ENCODE measurements at regions not wholly inside any gene's neighbourhood (a gene's known extent, or its start where the extent isn't known, plus 50 kb on each side); places are given as distances from the start of the nearest gene placed in this dataset.

GRCh38 chr20:21574443-21574842 lies 60.6 kb upstream of the NKX2-2 start:
- H4K20me1 ChIP-seq (ENCODE audit: insufficient read depth, low read length) = no peaks in the 10 kb centered on the region
- H3K27ac Mint-ChIP-seq = peak overlapping the region in 1 of 7 donors; percentile 6
- H3K27me3 Mint-ChIP-seq (ENCODE audit: low read depth in 3 of 3) = peaks cover 13 to 34% (median 29%) of the 10 kb centered on the region in 3 donors
- TF ChIP-seq CTCF (IDR thresholded peaks at IDR 0.05) = no peak
- peaks cover 9 to 16% of the 10 kb centered on the region in 2 donors for H3K27me3 ChIP-seq (ENCODE audit: control insufficient read depth in 2 of 2, insufficient read depth in 2 of 2, low read length in 2 of 2)
- no peak overlapping the region for H2AFZ ChIP-seq (ENCODE audit: insufficient read depth, low read depth, low read length, poor library complexity, severe bottlenecking)
- no peak overlapping the region for H3K4me3 Mint-ChIP-seq
- no peak for DNase-seq
- no peak overlapping the region for H3K4me2 ChIP-seq (replicated peaks; ENCODE audit: extremely low read depth, low read length, poor library complexity, severe bottlenecking)
- peaks cover 15 to 17% of the 10 kb centered on the region in 2 donors for H3K4me1 ChIP-seq (ENCODE audit: control insufficient read depth in 1 of 2, insufficient read depth in 2 of 2, low read length in 2 of 2)
- no peak overlapping the region for H3K27ac ChIP-seq (ENCODE audit: low read depth in 1 of 2, low read length in 2 of 2)
- H3K79me2 ChIP-seq (ENCODE audit: insufficient read depth, low read length) = no peaks in the 10 kb centered on the region
- WGBS (ENCODE audit: insufficient coverage) = 84% methylated on average over 9 of the region's 13 CpGs
- H3K4me3 ChIP-seq (replicated peaks in 1 of 3; ENCODE audit: low read depth in 2 of 3, low read length in 3 of 3) = no peak overlapping the region
- H3K4me1 Mint-ChIP-seq = peaks cover 14% of the 10 kb centered on the region
- intact Hi-C loops (cut with micrococcal nuclease) = loop anchor here in 1 of 2 donors (5.0 kb wide), 1 partner anchor 337 kb away; no protein-coding TSS in a partner anchor
- H3K36me3 Mint-ChIP-seq = no peaks in the 10 kb centered on the region
- H3K36me3 ChIP-seq (replicated peaks in 1 of 2; ENCODE audit: control insufficient read depth in 1 of 2, insufficient read depth in 2 of 2, low read length in 2 of 2) = no peaks in the 10 kb centered on the region
- no peak overlapping the region for H3K9ac ChIP-seq (ENCODE audit: insufficient read depth, low read length, poor library complexity, severe bottlenecking)
- peaks cover 0 to 4% (median 1%) of the 10 kb centered on the region in 7 donors for H3K9me3 Mint-ChIP-seq
- no peaks in the 10 kb centered on the region for H3K9me3 ChIP-seq (replicated peaks in 1 of 2; ENCODE audit: control insufficient read depth in 1 of 2, insufficient read depth in 1 of 2, low read length in 2 of 2)

DNA sequence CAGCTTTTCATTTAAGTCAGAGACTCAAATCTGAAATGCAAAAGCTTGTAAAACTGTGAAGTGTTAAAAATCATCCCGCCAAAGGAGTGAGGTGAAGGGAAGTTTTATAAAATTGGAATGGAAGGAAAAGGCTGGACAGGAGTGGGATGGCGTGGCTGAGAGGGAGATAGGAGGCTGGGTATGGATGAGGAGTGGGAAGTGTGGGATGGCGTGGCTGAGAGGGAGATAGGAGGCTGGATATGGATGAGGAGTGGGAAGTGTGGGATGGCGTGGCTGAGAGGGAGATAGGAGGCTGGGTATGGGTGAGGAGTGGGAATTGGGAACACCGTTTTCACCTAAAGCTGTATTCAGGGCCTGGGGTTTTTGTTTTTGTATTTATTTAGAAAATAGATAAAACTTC lies 59.4 kb upstream of the NKX2-2 start:
- Histone ChIP-seq H3K9me3 (replicated peaks in 1 of 2; ENCODE audit: control insufficient read depth in 1 of 2, insufficient read depth in 1 of 2, low read length in 2 of 2) (no peaks in the 10 kb centered on the region), H3K79me2 (ENCODE audit: insufficient read depth, low read length) (no peaks in the 10 kb centered on the region), H2AFZ (ENCODE audit: insufficient read depth, low read depth, low read length, poor library complexity, severe bottlenecking) (no peak overlapping the region), H4K20me1 (ENCODE audit: insufficient read depth, low read length) (no peaks in the 10 kb centered on the region), H3K9ac (ENCODE audit: insufficient read depth, low read length, poor library complexity, severe bottlenecking) (no peak overlapping the region), H3K4me2 (replicated peaks; ENCODE audit: extremely low read depth, low read length, poor library complexity, severe bottlenecking) (no peak overlapping the region), H3K27ac (ENCODE audit: low read depth in 1 of 2, low read length in 2 of 2) (no peak overlapping the region), H3K36me3 (replicated peaks in 1 of 2; ENCODE audit: control insufficient read depth in 1 of 2, insufficient read depth in 2 of 2, low read length in 2 of 2) (no peaks in the 10 kb centered on the region), H3K27me3 (ENCODE audit: control insufficient read depth in 2 of 2, insufficient read depth in 2 of 2, low read length in 2 of 2) (peaks cover 12 to 24% of the 10 kb centered on the region in 2 donors), H3K4me3 (replicated peaks in 1 of 3; ENCODE audit: low read depth in 2 of 3, low read length in 3 of 3) (no peak overlapping the region), H3K4me1 (ENCODE audit: control insufficient read depth in 1 of 2, insufficient read depth in 2 of 2, low read length in 2 of 2) (peaks cover 15 to 17% of the 10 kb centered on the region in 2 donors)
- TF ChIP-seq CTCF (IDR thresholded peaks at IDR 0.05) = no peak
- Mint-ChIP-seq H3K4me3 (peak overlapping the region in 1 of 2 donors; percentile 49), H3K27ac (no peak overlapping the region), H3K4me1 (peaks cover 14% of the 10 kb centered on the region), H3K9me3 (peaks cover 0 to 4% (median 1%) of the 10 kb centered on the region in 7 donors), H3K27me3 (ENCODE audit: low read depth in 3 of 3) (peaks cover 16 to 39% (median 34%) of the 10 kb centered on the region in 3 donors), H3K36me3 (no peaks in the 10 kb centered on the region)
- DNase-seq = no peak
- intact Hi-C loops (cut with micrococcal nuclease) = loop anchor here in 1 of 2 donors (5.0 kb wide), 1 partner anchor 336 kb away; no protein-coding TSS in a partner anchor
- WGBS (ENCODE audit: insufficient coverage) = 79% methylated on average over 4 of the region's 5 CpGs

Measured in CD14-positive monocyte (primary cell).